Neuron (in vitro differentiated cells): ENCODE measurements at regions not wholly inside any gene's neighbourhood (a gene's known extent, or its start where the extent isn't known, plus 50 kb on each side); places are given as distances from the start of the nearest gene placed in this dataset.

ENCODE experiments used
- H2AFZ ChIP-seq: one replicate; pipeline ENCODE4 v1.6.1; 2013; ENCODE audit warnings: low read depth, mild to moderate bottlenecking, inconsistent platforms, low read length, moderate library complexity
- H3K27me3 ChIP-seq: one replicate; pipeline ENCODE4 v1.6.1; 2013; ENCODE audit warnings: low read length; ENCODE audit not compliant: insufficient read depth
- H3K36me3 ChIP-seq: one replicate; pipeline ENCODE4 v1.6.1; 2013; ENCODE audit warnings: low read length; ENCODE audit not compliant: insufficient read depth
- H3K4me1 ChIP-seq: one replicate; pipeline ENCODE4 v1.6.1; 2013; ENCODE audit warnings: low read length; ENCODE audit not compliant: insufficient read depth
- H3K4me3 ChIP-seq: 2 replicates; pipeline ENCODE4 v1.5.1; 2013; ENCODE audit warnings: mild to moderate bottlenecking, low read length, moderate library complexity
- H3K9me3 ChIP-seq: one replicate; pipeline ENCODE4 v1.6.1; 2013; ENCODE audit warnings: low read length

- no peak overlapping the region for H3K4me3 ChIP-seq
- H3K27me3 ChIP-seq = no peaks in the 10 kb centered on the region
- H3K36me3 ChIP-seq = no peaks in the 10 kb centered on the region
- no peak overlapping the region for H2AFZ ChIP-seq
- H3K4me1 ChIP-seq = peaks cover 23% of the 10 kb centered on the region
- H3K9me3 ChIP-seq = no peaks in the 10 kb centered on the region
Measured at GRCh38 chr10:78371136-78371535, 337.5 kb downstream of the RPS24 start.

- H3K4me3 ChIP-seq = no peak overlapping the region
- no peaks in the 10 kb centered on the region for H3K27me3 ChIP-seq
- H3K4me1 ChIP-seq = peaks cover 20% of the 10 kb centered on the region
- H2AFZ ChIP-seq = no peak overlapping the region
- H3K9me3 ChIP-seq = no peaks in the 10 kb centered on the region
- no peaks in the 10 kb centered on the region for H3K36me3 ChIP-seq
Measured at GRCh38 chr10:78372806-78373205, 339.1 kb downstream of the RPS24 start.

- no peak overlapping the region for H2AFZ ChIP-seq
- H3K36me3 ChIP-seq = no peaks in the 10 kb centered on the region
- H3K4me3 ChIP-seq = no peak overlapping the region
- no peaks in the 10 kb centered on the region for H3K27me3 ChIP-seq
- H3K4me1 ChIP-seq = peaks cover 20% of the 10 kb centered on the region
- peaks cover 3% of the 10 kb centered on the region for H3K9me3 ChIP-seq
Measured at GRCh38 chr10:78374331-78375028, 340.8 kb downstream of the RPS24 start.

DNA sequence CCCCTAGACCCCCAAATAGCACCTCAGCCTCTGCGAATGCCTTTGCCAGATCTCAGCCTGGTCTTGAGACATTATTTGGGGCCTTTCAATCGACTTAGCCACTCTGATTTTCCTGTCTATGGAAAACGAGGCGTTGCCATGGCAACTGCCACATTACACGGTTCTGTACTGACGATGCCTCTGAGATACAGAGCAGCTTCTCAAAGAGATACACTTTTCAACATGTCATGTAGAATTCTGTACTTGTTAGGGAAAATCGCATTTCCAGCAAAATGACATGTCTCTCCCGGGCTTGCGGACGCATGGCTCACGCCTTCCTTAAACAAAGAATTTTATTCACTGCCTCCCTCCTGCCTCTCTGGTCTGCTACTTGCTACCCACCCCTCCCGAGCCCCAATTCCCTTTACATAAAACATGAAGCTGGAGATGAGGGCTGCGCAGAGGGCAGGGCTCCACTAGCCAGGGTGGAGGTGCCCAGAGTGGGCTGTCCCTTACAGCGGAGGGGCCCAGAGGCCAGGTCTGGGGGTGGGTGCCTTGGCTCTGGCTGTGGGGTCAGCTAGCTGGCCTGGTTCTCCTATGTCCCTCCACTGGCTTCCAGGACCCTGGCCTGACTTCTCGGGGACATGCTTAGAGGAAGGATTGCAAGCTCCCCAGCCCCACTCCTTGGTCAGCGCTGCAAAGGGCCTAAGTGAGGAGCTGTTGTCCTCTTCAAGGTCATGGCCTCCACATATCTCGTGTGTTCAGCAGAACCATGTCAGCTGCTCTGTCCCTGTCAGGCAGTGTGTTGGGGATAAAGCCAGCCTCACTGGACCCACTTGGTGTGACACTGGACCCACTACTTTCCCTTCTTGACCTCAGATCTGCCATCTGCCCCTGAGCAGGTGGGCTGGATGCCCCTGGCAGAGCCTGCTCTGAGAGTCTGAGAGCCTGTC is 342.5 kb downstream of the RPS24 start:
- Histone ChIP-seq H3K36me3 (no peaks in the 10 kb centered on the region), H3K27me3 (no peaks in the 10 kb centered on the region), H3K4me1 (peaks cover 20% of the 10 kb centered on the region), H2AFZ (no peak overlapping the region), H3K4me3 (no peak overlapping the region), H3K9me3 (peaks cover 3% of the 10 kb centered on the region)

- H3K4me3 ChIP-seq = no peak overlapping the region
- H3K36me3 ChIP-seq = no peaks in the 10 kb centered on the region
- H3K4me1 ChIP-seq = peaks cover 20% of the 10 kb centered on the region
- no peak overlapping the region for H2AFZ ChIP-seq
- peaks cover 3% of the 10 kb centered on the region for H3K9me3 ChIP-seq
- H3K27me3 ChIP-seq = no peaks in the 10 kb centered on the region
Measured at GRCh38 chr10:78377356-78377755, 343.7 kb downstream of the RPS24 start.

- H3K4me1 ChIP-seq = peaks cover 28% of the 10 kb centered on the region
- H3K9me3 ChIP-seq = peaks cover 3% of the 10 kb centered on the region
- no peak overlapping the region for H2AFZ ChIP-seq
- no peaks in the 10 kb centered on the region for H3K36me3 ChIP-seq
- H3K4me3 ChIP-seq = no peak overlapping the region
- H3K27me3 ChIP-seq = no peaks in the 10 kb centered on the region
Measured at GRCh38 chr10:78378192-78378591, 344.5 kb downstream of the RPS24 start.

DNA sequence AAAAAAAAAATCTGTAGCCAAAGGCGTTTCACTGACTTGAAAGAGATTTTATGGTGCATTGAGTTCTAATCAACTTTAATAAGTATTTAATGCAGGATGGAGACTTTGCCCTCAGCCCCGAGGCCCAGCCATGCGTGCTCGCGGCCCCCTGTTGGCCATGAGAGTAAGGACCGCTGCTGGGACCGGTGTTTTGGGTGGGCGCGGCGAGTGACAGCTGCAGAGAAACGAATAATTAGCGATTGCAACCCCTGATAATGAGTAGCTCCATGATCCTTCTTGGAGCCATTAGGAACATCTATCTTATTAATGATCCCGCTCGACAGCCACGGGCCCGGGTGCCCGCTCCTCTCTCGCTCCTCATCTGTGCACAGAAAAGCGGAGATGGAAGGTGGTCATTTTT is 347.4 kb downstream of the RPS24 start:
- no peak overlapping the region for H3K4me3 ChIP-seq

DNA sequence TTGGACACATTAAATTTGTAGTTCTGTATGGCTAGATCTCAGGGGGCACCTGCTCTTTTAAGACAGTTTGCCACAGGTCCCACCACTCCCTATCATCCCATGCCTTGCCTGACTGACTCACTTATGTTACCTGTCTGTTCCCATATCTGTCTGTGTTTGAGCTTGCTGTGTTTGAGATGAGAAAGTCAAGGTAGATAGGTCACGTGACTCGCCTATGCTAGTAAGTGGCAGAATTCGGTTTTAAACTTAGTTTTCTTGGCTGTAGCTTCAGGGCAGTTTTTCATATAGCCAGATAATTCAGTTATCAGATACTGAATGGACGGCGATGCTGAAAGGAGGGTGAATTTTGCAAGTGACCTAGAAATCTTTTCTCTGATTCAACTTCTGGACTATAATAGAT is 348.4 kb downstream of the RPS24 start:
- no peak overlapping the region for H3K4me3 ChIP-seq
- H3K27me3 ChIP-seq = no peaks in the 10 kb centered on the region
- peaks cover 5% of the 10 kb centered on the region for H3K9me3 ChIP-seq
- peaks cover 21% of the 10 kb centered on the region for H3K4me1 ChIP-seq
- no peak overlapping the region for H2AFZ ChIP-seq
- H3K36me3 ChIP-seq = no peaks in the 10 kb centered on the region

More for the DNA sequence above, 347.4 kb downstream of the RPS24 start:
- H3K27me3 ChIP-seq = no peaks in the 10 kb centered on the region
- H3K9me3 ChIP-seq = peaks cover 5% of the 10 kb centered on the region
- H3K4me1 ChIP-seq = peaks cover 22% of the 10 kb centered on the region
- no peak overlapping the region for H2AFZ ChIP-seq
- no peaks in the 10 kb centered on the region for H3K36me3 ChIP-seq

GRCh38 chr10:78382772-78383171 is 349.1 kb downstream of the RPS24 start:
- Histone ChIP-seq H3K4me1 (peaks cover 20% of the 10 kb centered on the region), H2AFZ (no peak overlapping the region), H3K36me3 (no peaks in the 10 kb centered on the region), H3K27me3 (no peaks in the 10 kb centered on the region), H3K9me3 (peaks cover 5% of the 10 kb centered on the region), H3K4me3 (no peak overlapping the region)

- Histone ChIP-seq H3K4me1 (peaks cover 20% of the 10 kb centered on the region), H3K27me3 (no peaks in the 10 kb centered on the region), H2AFZ (no peak overlapping the region), H3K9me3 (peaks cover 5% of the 10 kb centered on the region), H3K4me3 (no peak overlapping the region), H3K36me3 (no peaks in the 10 kb centered on the region)
Measured at GRCh38 chr10:78383378-78384048, 349.9 kb downstream of the RPS24 start.

DNA sequence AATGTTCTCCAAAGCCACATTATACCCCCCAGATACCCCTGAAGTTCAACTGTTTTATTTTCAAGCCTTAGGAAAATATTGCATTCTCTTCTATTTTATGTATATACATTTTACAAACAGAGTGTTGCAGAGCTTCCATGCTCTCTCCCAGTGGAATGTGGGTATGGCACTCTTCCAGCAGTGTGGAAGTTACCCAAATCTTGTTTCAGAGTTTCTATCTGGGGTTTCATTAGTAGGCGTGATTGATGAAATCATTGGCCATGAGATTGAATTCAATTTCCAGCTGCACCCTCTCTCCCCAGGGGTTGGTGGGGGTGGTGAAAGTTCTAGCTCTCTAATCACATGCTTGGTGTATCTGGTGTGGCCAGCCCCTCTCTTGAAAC is 350.4 kb downstream of the RPS24 start:
- Histone ChIP-seq H3K27me3 (no peaks in the 10 kb centered on the region), H3K9me3 (peaks cover 5% of the 10 kb centered on the region), H2AFZ (no peak overlapping the region), H3K4me1 (peaks cover 20% of the 10 kb centered on the region), H3K36me3 (no peaks in the 10 kb centered on the region), H3K4me3 (no peak overlapping the region)

- Histone ChIP-seq H3K4me3 (no peak overlapping the region), H2AFZ (no peak overlapping the region), H3K27me3 (no peaks in the 10 kb centered on the region), H3K36me3 (no peaks in the 10 kb centered on the region), H3K4me1 (peaks cover 20% of the 10 kb centered on the region), H3K9me3 (peaks cover 2% of the 10 kb centered on the region)
Measured at GRCh38 chr10:78385599-78385998, 351.9 kb downstream of the RPS24 start.

- H3K9me3 ChIP-seq = peaks cover 2% of the 10 kb centered on the region
- H3K4me3 ChIP-seq = no peak overlapping the region
- H3K36me3 ChIP-seq = no peaks in the 10 kb centered on the region
- H2AFZ ChIP-seq = no peak overlapping the region
- no peaks in the 10 kb centered on the region for H3K27me3 ChIP-seq
- peaks cover 20% of the 10 kb centered on the region for H3K4me1 ChIP-seq
Measured at GRCh38 chr10:78386509-78386908, 352.8 kb downstream of the RPS24 start.
